HG03571 (cell line): ENCODE measurements at regions not wholly inside any gene's neighbourhood (a gene's known extent, or its start where the extent isn't known, plus 50 kb on each side); places are given as distances from the start of the nearest gene placed in this dataset.
A peak's percentile ranks its signal among the peaks of the same experiment; 100 is the strongest.

Experiments used
- ATAC-seq: cut with Tn5 transposase; IDR thresholded peaks from one replicate; pipeline ENCODE4 v1.9.1; 2021; ENCODE audit not compliant: unreplicated experiment

- no peak for ATAC-seq
These were observed 104.6 kb downstream of the AMY1C start for GRCh38 chr1:103854279-103854678.

- no peak for ATAC-seq
These were observed 110.0 kb downstream of the AMY1C start for GRCh38 chr1:103859721-103860120.

- no peak for ATAC-seq
These were observed 149.1 kb downstream of the AMY1C start for GRCh38 chr1:103898576-103899345.

GRCh38 chr1:103900005-103900404 is 150.3 kb downstream of the AMY1C start:
- ATAC-seq: no peak

GRCh38 chr1:103901072-103901471 is 151.4 kb downstream of the AMY1C start:
- no peak for ATAC-seq

GRCh38 chr1:103905363-103905762 is 155.7 kb downstream of the AMY1C start:
- no peak for ATAC-seq

GRCh38 chr1:103911450-103911849 is 161.8 kb downstream of the AMY1C start:
- no peak for ATAC-seq

GRCh38 chr1:103917795-103918194 is 168.1 kb downstream of the AMY1C start:
- no peak for ATAC-seq

GRCh38 chr1:103931891-103932290 is 182.2 kb downstream of the AMY1C start:
- no peak for ATAC-seq

GRCh38 chr1:103937763-103938357 is 188.2 kb downstream of the AMY1C start:
- peak; percentile 77 for ATAC-seq

- no peak for ATAC-seq
These were observed 191.4 kb downstream of the AMY1C start for GRCh38 chr1:103941086-103941485.

- ATAC-seq: no peak
These were observed 192.3 kb downstream of the AMY1C start for GRCh38 chr1:103942029-103942428.

GRCh38 chr1:103945774-103946173 is 196.1 kb downstream of the AMY1C start:
- ATAC-seq: no peak

GRCh38 chr1:103948526-103948925 is 198.8 kb downstream of the AMY1C start:
- ATAC-seq: no peak

GRCh38 chr1:103949779-103950178 is 200.1 kb downstream of the AMY1C start:
- ATAC-seq: no peak

- no peak for ATAC-seq
These were observed 203.7 kb downstream of the AMY1C start for GRCh38 chr1:103953386-103953785.

- ATAC-seq: no peak
These were observed 209.0 kb downstream of the AMY1C start for GRCh38 chr1:103958699-103959098.

GRCh38 chr1:103959565-103959964 is 209.9 kb downstream of the AMY1C start:
- ATAC-seq: no peak

GRCh38 chr1:103960045-103960444 is 210.3 kb downstream of the AMY1C start:
- no peak for ATAC-seq

- ATAC-seq: no peak
These were observed 211.0 kb downstream of the AMY1C start for GRCh38 chr1:103960710-103961109.

GRCh38 chr1:103986792-103987191 is 237.1 kb downstream of the AMY1C start:
- no peak for ATAC-seq

GRCh38 chr1:103997631-103998030 is 247.9 kb downstream of the AMY1C start:
- no peak for ATAC-seq
